Bronchial epithelial cell (primary cell): ENCODE measurements at regions not wholly inside any gene's neighbourhood (a gene's known extent, or its start where the extent isn't known, plus 50 kb on each side); places are given as distances from the start of the nearest gene placed in this dataset.
"Not testable (repeated sequence)": the region's sequence is repeated elsewhere in the genome, so short reads cannot be mapped to it uniquely, and the experiment has no call there.

Experiments used
- DNase-seq: peaks from one replicate; pipeline ENCODE4 v3.0.0-alpha.2; 2010; ENCODE audit warnings: low read depth
- FAIRE-seq: peaks from 2 replicates; lab custom pipeline; 2011; peaks lifted over from hg19 to GRCh38; lab: Jason Lieb, UNC
- H3K27me3 ChIP-seq: 2 replicates; pipeline ENCODE4 v1.5.1; 2011; ENCODE audit warnings: low read length; ENCODE audit not compliant: control insufficient read depth, insufficient read depth
- H3K36me3 ChIP-seq: 2 replicates; pipeline ENCODE4 v1.5.1; 2011; ENCODE audit warnings: low read length; ENCODE audit not compliant: control insufficient read depth, insufficient read depth
- H3K4me3 ChIP-seq: 2 replicates; pipeline ENCODE4 v1.5.1; 2011; ENCODE audit warnings: mild to moderate bottlenecking, low read depth, low read length, control low read depth
- TF ChIP-seq, protein P1 (sequence below): IDR thresholded peaks from 2 replicates; pipeline ENCODE4 v1.5.1; 2011; ENCODE audit warnings: mild to moderate bottlenecking, moderate library complexity, low read length, control low read depth, inconsistent platforms; ENCODE audit not compliant: insufficient read depth, severe bottlenecking

DNA sequence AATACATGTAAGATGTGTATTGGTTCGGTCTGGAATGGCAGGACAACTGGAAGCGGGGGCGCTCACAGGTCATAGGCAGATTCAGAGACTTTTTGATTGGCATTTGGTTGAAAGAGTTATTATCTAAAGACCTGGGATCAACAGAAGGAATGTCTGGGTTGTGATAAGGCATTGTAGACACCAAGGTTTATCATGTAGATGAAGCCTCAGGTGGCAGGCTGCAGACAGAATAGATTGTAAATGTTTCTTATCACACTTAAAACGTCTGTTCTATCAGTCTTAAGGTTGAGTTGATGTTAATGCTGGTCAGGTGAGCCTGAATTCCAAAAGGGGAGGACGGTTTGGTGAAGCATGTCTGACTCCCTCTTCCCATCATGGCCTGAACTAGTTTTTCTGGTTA lies 295.9 kb upstream of the PROK2 start:
- peak; percentile 68 for FAIRE-seq
- TF ChIP-seq, protein P1, sequence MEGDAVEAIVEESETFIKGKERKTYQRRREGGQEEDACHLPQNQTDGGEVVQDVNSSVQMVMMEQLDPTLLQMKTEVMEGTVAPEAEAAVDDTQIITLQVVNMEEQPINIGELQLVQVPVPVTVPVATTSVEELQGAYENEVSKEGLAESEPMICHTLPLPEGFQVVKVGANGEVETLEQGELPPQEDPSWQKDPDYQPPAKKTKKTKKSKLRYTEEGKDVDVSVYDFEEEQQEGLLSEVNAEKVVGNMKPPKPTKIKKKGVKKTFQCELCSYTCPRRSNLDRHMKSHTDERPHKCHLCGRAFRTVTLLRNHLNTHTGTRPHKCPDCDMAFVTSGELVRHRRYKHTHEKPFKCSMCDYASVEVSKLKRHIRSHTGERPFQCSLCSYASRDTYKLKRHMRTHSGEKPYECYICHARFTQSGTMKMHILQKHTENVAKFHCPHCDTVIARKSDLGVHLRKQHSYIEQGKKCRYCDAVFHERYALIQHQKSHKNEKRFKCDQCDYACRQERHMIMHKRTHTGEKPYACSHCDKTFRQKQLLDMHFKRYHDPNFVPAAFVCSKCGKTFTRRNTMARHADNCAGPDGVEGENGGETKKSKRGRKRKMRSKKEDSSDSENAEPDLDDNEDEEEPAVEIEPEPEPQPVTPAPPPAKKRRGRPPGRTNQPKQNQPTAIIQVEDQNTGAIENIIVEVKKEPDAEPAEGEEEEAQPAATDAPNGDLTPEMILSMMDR: no peak

DNA sequence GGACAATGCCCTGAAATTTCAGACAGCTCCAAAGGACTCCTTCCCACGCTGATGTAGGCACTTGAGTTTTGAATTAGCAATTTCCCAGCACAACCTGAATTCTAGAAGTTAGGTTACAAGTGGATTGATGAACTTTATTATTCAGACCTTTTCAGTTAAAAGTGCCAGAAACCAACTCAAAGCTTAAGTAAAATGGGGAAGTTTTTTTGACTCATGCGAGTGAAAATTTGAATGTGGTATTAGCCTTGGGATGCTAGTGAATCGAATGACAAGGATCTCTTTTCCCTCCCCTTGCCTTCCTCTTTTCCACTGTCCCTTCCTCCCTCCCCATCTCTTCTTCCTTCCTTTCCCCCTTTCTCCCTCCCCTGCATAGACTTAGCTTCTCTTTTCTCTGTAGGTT lies 295.1 kb upstream of the PROK2 start:
- FAIRE-seq (no peak), DNase-seq (no peak)
- H3K4me3 ChIP-seq: no peak overlapping the region
- no peaks in the 10 kb centered on the region for H3K36me3 ChIP-seq
- H3K27me3 ChIP-seq: peaks cover 2% of the 10 kb centered on the region
- TF ChIP-seq, protein P1: no peak

More for the DNA sequence above, 295.9 kb upstream of the PROK2 start:
- Histone ChIP-seq H3K27me3 (peaks cover 2% of the 10 kb centered on the region), H3K36me3 (no peaks in the 10 kb centered on the region), H3K4me3 (no peak overlapping the region)
- DNase-seq: no peak

DNA sequence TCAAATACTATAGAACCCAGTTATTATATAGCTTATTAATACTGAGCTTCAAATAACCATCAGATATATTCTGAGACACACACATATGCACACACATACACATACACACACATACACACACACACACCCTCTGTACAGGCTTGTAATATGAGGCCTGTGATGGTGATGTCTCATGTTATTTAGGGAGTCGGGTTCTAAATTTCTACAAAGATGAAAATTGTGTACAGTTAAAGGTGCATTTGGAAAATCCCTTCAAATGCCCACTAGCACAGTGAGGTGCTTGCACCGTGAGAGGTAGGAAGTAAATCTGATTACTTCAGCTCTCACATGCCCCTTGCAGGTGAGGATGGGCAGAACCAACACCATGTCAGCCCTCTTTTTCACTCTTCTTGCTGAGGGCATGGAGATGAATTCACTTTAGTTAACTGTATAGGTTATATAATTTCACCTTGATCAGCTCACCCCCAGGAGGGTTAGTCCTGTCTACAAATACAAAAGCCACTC lies 294.5 kb upstream of the PROK2 start:
- no peak overlapping the region for H3K4me3 ChIP-seq
- no peak for FAIRE-seq
- peaks cover 2% of the 10 kb centered on the region for H3K27me3 ChIP-seq
- no peak for DNase-seq
- TF ChIP-seq, protein P1: no peak
- H3K36me3 ChIP-seq: no peaks in the 10 kb centered on the region

DNA sequence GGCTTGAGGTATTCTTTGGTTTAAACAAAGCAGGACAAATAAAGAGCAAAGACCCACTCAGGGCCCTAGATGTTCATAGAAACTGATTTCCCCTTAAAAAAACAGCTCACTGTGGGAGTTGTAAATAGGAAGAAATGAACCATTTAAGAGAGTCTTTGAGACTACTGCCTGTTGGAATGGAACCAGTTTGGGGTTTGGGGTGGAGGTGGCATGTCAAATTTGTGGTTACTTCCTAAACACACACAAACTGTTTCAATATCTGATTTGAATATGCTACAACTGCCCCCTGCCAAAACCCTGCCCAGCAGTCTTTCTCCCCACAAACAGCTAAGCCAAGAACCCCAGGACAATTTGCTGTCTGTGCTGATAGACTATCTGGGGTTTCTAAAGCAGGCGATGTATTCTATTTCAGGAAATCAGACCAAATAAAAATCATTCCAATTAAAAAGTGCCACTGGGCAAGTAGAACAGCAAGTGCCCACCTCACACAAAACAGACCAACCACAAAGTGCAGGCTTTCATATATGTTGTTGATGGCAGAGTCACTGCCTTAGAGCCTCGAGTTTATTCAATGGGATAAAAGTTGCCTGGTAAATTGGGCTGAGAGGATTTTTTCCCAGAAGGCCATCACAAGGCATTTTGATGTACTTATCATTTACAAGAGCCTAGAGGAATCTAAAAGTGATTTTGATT lies 293.9 kb upstream of the PROK2 start:
- Histone ChIP-seq H3K36me3 (no peaks in the 10 kb centered on the region), H3K4me3 (no peak overlapping the region), H3K27me3 (peaks cover 2% of the 10 kb centered on the region)
- no peak for FAIRE-seq
- no peak for DNase-seq
- TF ChIP-seq, protein P1: no peak

DNA sequence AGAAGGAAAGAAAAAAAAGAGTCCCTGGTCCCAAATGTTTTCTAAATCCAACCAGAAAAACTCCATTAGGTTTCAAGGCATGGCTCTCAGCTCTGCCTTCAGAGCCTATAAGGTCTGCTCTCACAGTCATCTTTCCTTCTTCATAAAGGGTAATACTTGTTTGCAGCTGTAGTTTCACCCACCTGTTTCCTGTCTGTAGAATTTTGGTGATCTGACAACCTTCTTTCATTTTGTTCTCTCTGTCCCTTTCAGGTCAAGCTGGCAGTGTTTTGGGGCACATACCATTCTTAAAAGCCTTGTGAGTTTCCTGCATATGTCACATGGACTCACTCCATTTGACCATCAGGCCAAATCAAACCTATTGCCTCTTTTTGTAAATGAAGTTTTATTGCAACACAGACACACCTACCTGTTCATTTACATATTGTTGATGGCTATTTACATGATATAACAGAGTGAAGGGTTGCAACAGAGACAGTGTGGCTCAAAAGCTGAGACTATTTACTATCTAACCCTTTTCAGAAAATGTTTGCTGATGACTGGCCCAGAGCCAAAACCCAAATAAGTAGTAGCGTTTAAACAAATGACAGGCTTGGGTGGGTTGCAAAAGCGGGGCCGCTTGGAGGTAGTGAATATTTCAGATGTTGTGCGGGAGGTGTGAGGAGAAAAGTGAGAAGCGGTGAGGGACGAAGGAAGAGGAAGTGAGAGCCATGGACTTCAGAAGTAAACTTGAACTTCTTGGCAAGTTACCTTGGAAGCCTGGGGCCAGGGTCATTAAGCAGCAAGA lies 292.7 kb upstream of the PROK2 start:
- FAIRE-seq (peak; percentile 75), DNase-seq (no peak)
- peaks cover 2% of the 10 kb centered on the region for H3K27me3 ChIP-seq
- H3K36me3 ChIP-seq: no peaks in the 10 kb centered on the region
- TF ChIP-seq, protein P1: no peak
- H3K4me3 ChIP-seq: no peak overlapping the region

DNA sequence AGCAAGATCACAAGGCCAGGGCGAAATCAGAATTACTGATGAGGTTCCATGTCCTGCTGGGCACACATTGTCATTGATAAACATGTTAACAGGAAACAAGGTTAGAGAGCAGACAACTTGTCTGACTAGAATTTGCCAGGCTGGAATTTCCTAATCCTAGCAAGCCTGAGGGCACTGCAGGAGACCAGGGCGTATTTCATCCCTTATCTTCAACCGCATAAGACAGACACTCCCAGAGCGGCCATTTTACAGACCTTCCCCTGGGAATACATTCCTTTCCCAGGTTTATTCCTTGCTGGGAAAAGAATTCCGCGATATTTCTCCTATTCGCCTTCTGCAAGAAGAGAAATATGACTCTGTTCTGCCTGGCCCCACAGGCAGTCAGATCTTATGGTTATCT lies 290.9 kb upstream of the PROK2 start:
- not testable (repeated sequence) for FAIRE-seq, H3K27me3 ChIP-seq, DNase-seq, H3K36me3 ChIP-seq, H3K4me3 ChIP-seq
